Right lobe of liver (tissue), 6 donors: ENCODE measurements at regions not wholly inside any gene's neighbourhood (a gene's known extent, or its start where the extent isn't known, plus 50 kb on each side); places are given as distances from the start of the nearest gene placed in this dataset.

Experiments
- ATAC-seq, 4 donors: fragments of 200-7000 bp; cut with Tn5 transposase; one replicate each; pipeline ENCODE4 v1.9.1; 2020; ENCODE audit warnings: mild to moderate bottlenecking in 4 of 4, moderate library complexity in 4 of 4
- DNase-seq, 3 donors: peaks; one replicate each; pipeline ENCODE4 v3.0.0-alpha.2; 2020
- H3K27ac ChIP-seq, 3 donors: fragments of 200-600 bp; one replicate each; pipeline ENCODE4 v1.8.0; 2022
- H3K27me3 ChIP-seq, 2 donors: fragments of 200-600 bp; one replicate each; pipeline ENCODE4 v1.8.0; 2022
- H3K36me3 ChIP-seq, 4 donors: fragments of 200-600 bp; sonication (generic) in 1 of 4; one replicate each; pipeline versions ENCODE4 v1.5.1 to v1.8.0; 2017 to 2022; ENCODE audit warnings: control low read depth in 1 of 4
- H3K4me1 ChIP-seq, 4 donors: fragments of 200-600 bp; sonication (generic) in 1 of 4; one replicate each; pipeline versions ENCODE4 v1.5.1 to v1.8.0; 2017 to 2022; ENCODE audit warnings: control low read depth in 1 of 4
- H3K4me3 ChIP-seq, 3 donors: fragments of 200-600 bp; one replicate each; pipeline ENCODE4 v1.8.0; 2022
- H3K9me3 ChIP-seq, 4 donors: fragments of 200-600 bp; sonication (generic) in 1 of 4; one replicate each; pipeline versions ENCODE4 v1.5.1 to v1.8.0; 2017 to 2022; ENCODE audit warnings: control low read depth in 1 of 4
- POLR2A ChIP-seq: fragments of 450-650 bp; IDR thresholded peaks from one replicate; pipeline ENCODE4 v1.6.1; 2017; ENCODE audit warnings: antibody characterized with exemption, mild to moderate bottlenecking
- WGBS: methylation state at CpG from one replicate; pipeline ENCODE4 v1.1.6; 2018; ENCODE audit warnings: low coverage, low lambda C conversion rate; ENCODE audit not compliant: insufficient coverage; ENCODE audit errors: missing lambda C conversion rate; 5-methylcytosine and 5-hydroxymethylcytosine counted together
- intact Hi-C, 2 donors: fragments of 100-400 bp; cut with DNase I; formaldehyde crosslinking; loops; one replicate each; pipeline versions ENCODE4 v1.11.2 to v1.14.1; 2022
- TF ChIP-seq, protein P1 (sequence below), 4 donors: fragments of 200-600 bp in 3 of 4; fragments of 450-650 bp in 1 of 4; IDR thresholded peaks; one replicate each; pipeline versions ENCODE4 v1.5.1 to v1.8.0; 2016 to 2022; ENCODE audit warnings: antibody characterized with exemption in 4 of 4, mild to moderate bottlenecking in 2 of 4
- donor health status: DM: no; HTN: yes; CAD: no.
- donor health status: DM: no; HTN: no; CAD: no.
- donor health status: DM: no; HTN: no; CAD: no.
- donor health status: DM: no; HTN: yes; CAD: no.
- donor health status: DM: no; HTN: yes; CAD: no.

DNA sequence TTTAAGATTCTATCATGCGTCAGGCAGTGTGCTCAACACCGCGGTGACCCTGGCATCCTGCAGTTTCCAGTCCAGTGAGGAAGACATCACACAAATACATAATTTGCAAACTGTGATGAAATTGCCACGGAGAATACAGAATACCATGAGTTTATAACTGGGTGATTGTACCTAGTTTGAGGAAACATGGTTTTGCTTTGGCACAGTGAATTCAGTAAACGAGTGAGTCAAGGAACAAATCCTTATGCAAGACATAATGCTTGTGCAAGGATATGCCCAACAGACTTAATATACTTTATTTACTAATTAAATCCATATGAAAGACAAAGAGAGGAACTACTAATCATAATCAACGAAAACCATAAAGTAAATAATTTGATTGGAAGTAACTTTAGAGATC, 311.8 kb upstream of the TMTC1 start:
- H3K4me1 ChIP-seq, result no peaks in the 10 kb centered on the region
- no peaks in the 10 kb centered on the region for H3K36me3 ChIP-seq
- no peak overlapping the region for H3K4me3 ChIP-seq
- WGBS, result 74% methylated on average over 6 of the region's 6 CpGs
- no peak for ATAC-seq
- no peak for DNase-seq
- H3K27ac ChIP-seq, result no peak overlapping the region
- no peaks in the 10 kb centered on the region for H3K27me3 ChIP-seq
- H3K9me3 ChIP-seq, result no peaks in the 10 kb centered on the region
- intact Hi-C loops, result no loop called here
- TF ChIP-seq POLR2A, result no peak
- TF ChIP-seq, protein P1, sequence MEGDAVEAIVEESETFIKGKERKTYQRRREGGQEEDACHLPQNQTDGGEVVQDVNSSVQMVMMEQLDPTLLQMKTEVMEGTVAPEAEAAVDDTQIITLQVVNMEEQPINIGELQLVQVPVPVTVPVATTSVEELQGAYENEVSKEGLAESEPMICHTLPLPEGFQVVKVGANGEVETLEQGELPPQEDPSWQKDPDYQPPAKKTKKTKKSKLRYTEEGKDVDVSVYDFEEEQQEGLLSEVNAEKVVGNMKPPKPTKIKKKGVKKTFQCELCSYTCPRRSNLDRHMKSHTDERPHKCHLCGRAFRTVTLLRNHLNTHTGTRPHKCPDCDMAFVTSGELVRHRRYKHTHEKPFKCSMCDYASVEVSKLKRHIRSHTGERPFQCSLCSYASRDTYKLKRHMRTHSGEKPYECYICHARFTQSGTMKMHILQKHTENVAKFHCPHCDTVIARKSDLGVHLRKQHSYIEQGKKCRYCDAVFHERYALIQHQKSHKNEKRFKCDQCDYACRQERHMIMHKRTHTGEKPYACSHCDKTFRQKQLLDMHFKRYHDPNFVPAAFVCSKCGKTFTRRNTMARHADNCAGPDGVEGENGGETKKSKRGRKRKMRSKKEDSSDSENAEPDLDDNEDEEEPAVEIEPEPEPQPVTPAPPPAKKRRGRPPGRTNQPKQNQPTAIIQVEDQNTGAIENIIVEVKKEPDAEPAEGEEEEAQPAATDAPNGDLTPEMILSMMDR (IDR thresholded peaks at IDR 0.05), result no peak

DNA sequence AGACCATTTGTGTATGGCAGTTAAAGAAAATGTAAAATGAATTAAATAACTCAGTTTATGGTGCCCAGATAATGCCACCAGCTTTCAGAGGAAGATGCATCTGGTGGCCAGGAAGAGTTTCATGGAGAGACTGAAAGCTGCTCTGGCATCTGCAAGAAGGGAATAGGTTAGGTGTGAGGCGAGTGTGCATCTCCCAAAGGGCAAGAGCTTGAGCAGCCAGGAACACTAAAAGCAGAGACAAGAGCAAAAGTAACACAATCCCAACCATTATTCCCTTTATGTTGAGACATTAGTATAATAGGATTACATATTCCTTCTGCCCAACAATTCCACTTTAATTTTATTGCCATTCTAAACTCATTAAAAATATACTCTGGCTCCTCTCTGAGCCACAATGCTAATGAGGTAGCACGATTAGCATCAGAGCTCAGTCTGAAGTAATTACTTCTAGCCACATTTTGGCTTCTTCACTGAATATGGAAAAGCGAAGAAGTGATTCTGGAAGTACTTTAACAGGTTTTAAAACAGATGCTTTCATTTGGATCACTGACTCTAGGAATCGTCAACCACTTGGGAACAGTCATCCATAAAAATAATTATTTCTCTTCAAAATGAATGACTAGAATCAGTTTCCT, 309.4 kb upstream of the TMTC1 start:
- Histone ChIP-seq H3K4me3 (no peak overlapping the region), H3K27me3 (no peaks in the 10 kb centered on the region), H3K27ac (no peak overlapping the region), H3K36me3 (no peaks in the 10 kb centered on the region), H3K4me1 (no peaks in the 10 kb centered on the region), H3K9me3 (no peaks in the 10 kb centered on the region)
- 63% methylated on average over 4 of the region's 4 CpGs for WGBS
- no peak for TF ChIP-seq POLR2A
- TF ChIP-seq, protein P1 (IDR thresholded peaks at IDR 0.05), result no peak
- intact Hi-C loops, result no loop called here
- DNase-seq (no peak), ATAC-seq (no peak)

DNA sequence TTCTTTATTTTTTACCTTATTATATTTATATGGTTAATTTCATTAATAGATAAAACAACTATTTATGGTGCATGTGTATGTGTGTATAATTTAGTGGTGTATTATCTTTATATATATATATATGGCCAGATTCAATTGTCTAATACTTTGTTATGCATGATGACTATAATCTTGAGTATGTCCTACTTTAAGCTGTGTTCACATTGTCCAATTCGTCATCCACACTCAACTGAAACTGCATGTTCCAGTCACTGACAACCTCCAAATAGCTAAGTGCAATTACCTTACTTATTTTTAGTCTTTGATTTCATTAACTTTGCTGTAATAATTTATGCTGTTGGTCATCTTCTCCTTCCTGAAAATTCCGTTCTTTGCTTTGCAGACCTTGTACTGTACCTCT, 306.5 kb upstream of the TMTC1 start:
- no peak for ATAC-seq
- DNase-seq, result no peak
- TF ChIP-seq, protein P1 (IDR thresholded peaks at IDR 0.05), result no peak
- TF ChIP-seq POLR2A, result no peak
- no peak overlapping the region for H3K4me3 ChIP-seq
- 43% methylated on average over 2 of the region's 2 CpGs for WGBS
- H3K36me3 ChIP-seq, result no peaks in the 10 kb centered on the region
- intact Hi-C loops, result no loop called here
- H3K27ac ChIP-seq, result no peak overlapping the region
- H3K4me1 ChIP-seq, result no peaks in the 10 kb centered on the region
- no peaks in the 10 kb centered on the region for H3K9me3 ChIP-seq
- H3K27me3 ChIP-seq, result no peaks in the 10 kb centered on the region

DNA sequence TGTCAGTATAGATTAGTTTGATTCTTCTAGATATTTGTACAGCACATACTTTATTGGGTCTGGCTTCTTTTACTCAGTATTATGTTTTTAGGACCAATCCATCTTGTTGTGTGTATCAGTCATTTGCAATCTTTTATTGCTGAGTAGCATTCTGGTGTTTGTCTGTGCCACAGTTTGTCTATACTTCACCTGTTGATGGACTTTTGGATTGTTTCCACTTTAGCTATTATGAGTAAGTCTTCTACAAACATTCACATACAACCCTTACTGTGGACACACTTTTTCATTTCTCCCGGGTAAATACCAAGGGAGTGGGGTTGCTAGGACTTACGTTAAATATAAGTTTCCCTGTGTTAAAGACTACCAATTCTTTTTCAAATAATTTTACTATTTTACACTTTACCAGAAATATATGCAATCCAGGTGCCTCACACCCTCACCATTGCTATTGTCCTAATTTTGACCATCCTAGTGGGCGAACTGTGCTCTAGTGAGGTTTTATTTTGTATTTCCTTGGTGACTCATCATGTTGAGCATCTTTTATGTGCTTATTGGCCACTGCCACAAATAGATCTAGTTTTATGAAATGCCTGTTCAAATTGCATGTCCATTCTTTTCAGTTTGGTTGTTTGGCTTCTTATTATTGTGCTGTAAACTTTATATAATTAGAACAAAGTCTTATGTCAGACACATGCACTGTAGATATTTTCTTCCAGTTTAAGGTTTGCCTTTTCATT, 304.7 kb upstream of the TMTC1 start:
- Histone ChIP-seq H3K4me1 (no peaks in the 10 kb centered on the region), H3K27ac (no peak overlapping the region), H3K36me3 (no peaks in the 10 kb centered on the region), H3K4me3 (no peak overlapping the region), H3K27me3 (no peaks in the 10 kb centered on the region), H3K9me3 (no peaks in the 10 kb centered on the region)
- TF ChIP-seq, protein P1 (IDR thresholded peaks at IDR 0.05), result no peak
- no peak for TF ChIP-seq POLR2A
- 56% methylated on average over 3 of the region's 3 CpGs for WGBS
- peak in 1 of 4 donors; percentile 55 for ATAC-seq
- no peak for DNase-seq
- intact Hi-C loops, result no loop called here
